Smooth muscle cell of the brain vasculature (primary cell): ENCODE measurements at regions not wholly inside any gene's neighbourhood (a gene's known extent, or its start where the extent isn't known, plus 50 kb on each side); places are given as distances from the start of the nearest gene placed in this dataset.
"Not testable (repeated sequence)": the region's sequence is repeated elsewhere in the genome, so short reads cannot be mapped to it uniquely, and the experiment has no call there.

Experiments
- DNase-seq: peaks from one replicate; pipeline ENCODE4 v3.0.0-alpha.2; 2012; ENCODE audit warnings: low read depth, low spot score

- no peak for DNase-seq
Observed at GRCh38 chr2:109690822-109691541, 76.8 kb downstream of the SOWAHC start.

GRCh38 chr2:109692013-109692743 lies 78.0 kb downstream of the SOWAHC start:
- DNase-seq = peak; percentile 6

GRCh38 chr2:109692831-109693230 lies 78.7 kb downstream of the SOWAHC start:
- DNase-seq = not testable (repeated sequence)

- not testable (repeated sequence) for DNase-seq
Observed at GRCh38 chr2:109693292-109693691, 79.1 kb downstream of the SOWAHC start.

- DNase-seq = no peak
Observed at GRCh38 chr2:109694190-109694589, 80.0 kb downstream of the SOWAHC start.

GRCh38 chr2:109695290-109695689 lies 81.1 kb downstream of the SOWAHC start:
- DNase-seq = no peak

GRCh38 chr2:109699646-109700045 lies 85.5 kb downstream of the SOWAHC start:
- DNase-seq = no peak

GRCh38 chr2:109700680-109701274 lies 86.6 kb downstream of the SOWAHC start:
- no peak for DNase-seq

GRCh38 chr2:109701362-109701761 lies 87.2 kb downstream of the SOWAHC start:
- no peak for DNase-seq

GRCh38 chr2:109702250-109702985 lies 88.3 kb downstream of the SOWAHC start:
- no peak for DNase-seq

GRCh38 chr2:109703077-109703476 lies 88.9 kb downstream of the SOWAHC start:
- DNase-seq = no peak

- no peak for DNase-seq
Observed at GRCh38 chr2:109703798-109704197, 89.6 kb downstream of the SOWAHC start.

GRCh38 chr2:109707281-109708147 lies 86.6 kb upstream of the RGPD5 start:
- no peak for DNase-seq

GRCh38 chr2:109710505-109711229 lies 83.4 kb upstream of the RGPD5 start:
- no peak for DNase-seq

- no peak for DNase-seq
Observed at GRCh38 chr2:109711230-109712122, 82.6 kb upstream of the RGPD5 start.

- no peak for DNase-seq
Observed at GRCh38 chr2:109712123-109712449, 82.0 kb upstream of the RGPD5 start.

- DNase-seq = no peak
Observed at GRCh38 chr2:109712746-109713145, 81.4 kb upstream of the RGPD5 start.

GRCh38 chr2:109715313-109715805 lies 78.7 kb upstream of the RGPD5 start:
- no peak for DNase-seq

GRCh38 chr2:109716596-109716995 lies 77.5 kb upstream of the RGPD5 start:
- not testable (repeated sequence) for DNase-seq
